Smooth muscle cell (in vitro differentiated cells): ENCODE measurements at regions not wholly inside any gene's neighbourhood (a gene's known extent, or its start where the extent isn't known, plus 50 kb on each side); places are given as distances from the start of the nearest gene placed in this dataset.
A peak's percentile ranks its signal among the peaks of the same experiment; 100 is the strongest.

ENCODE experiments used
- DNase-seq: peaks from one replicate; lab custom pipeline; 2025; ENCODE audit not compliant: unreplicated experiment; lab: John Stamatoyannopoulos, UW
- H2AFZ ChIP-seq: fragments of 200-600 bp; sonication (generic); 2 replicates; pipeline ENCODE4 v1.6.0; 2016; ENCODE audit warnings: antibody characterized with exemption, low read depth, mild to moderate bottlenecking
- H3F3A ChIP-seq: fragments of 200-600 bp; sonication (generic); 2 replicates; pipeline ENCODE4 v1.6.0; 2017; ENCODE audit warnings: antibody characterized with exemption, low read depth
- H3K27ac ChIP-seq: fragments of 200-600 bp; sonication (generic); 2 replicates; pipeline ENCODE4 v1.5.1; 2016; ENCODE audit warnings: low read depth, mild to moderate bottlenecking
- H3K27me3 ChIP-seq: fragments of 200-600 bp; sonication (generic); 2 replicates; pipeline ENCODE4 v1.6.1; 2016; ENCODE audit warnings: low read depth, mild to moderate bottlenecking
- H3K36me3 ChIP-seq: fragments of 200-600 bp; sonication (generic); 2 replicates; pipeline ENCODE4 v1.5.1; 2016; ENCODE audit warnings: low read depth
- H3K4me1 ChIP-seq: fragments of 200-600 bp; sonication (generic); 2 replicates; pipeline ENCODE4 v1.5.1; 2016; ENCODE audit warnings: low read depth
- H3K4me2 ChIP-seq: fragments of 200-600 bp; sonication (generic); 2 replicates; pipeline ENCODE4 v1.6.0; 2016; ENCODE audit warnings: mild to moderate bottlenecking
- H3K4me3 ChIP-seq: fragments of 200-600 bp; sonication (generic); 2 replicates; pipeline ENCODE4 v1.5.1; 2016; ENCODE audit warnings: mild to moderate bottlenecking
- H3K79me2 ChIP-seq: fragments of 200-600 bp; sonication (generic); 2 replicates; pipeline ENCODE4 v1.6.0; 2016; ENCODE audit warnings: low read depth, mild to moderate bottlenecking
- H3K9ac ChIP-seq: fragments of 200-600 bp; sonication (generic); 2 replicates; pipeline ENCODE4 v1.6.0; 2016; ENCODE audit warnings: low read depth
- H3K9me3 ChIP-seq: fragments of 200-600 bp; sonication (generic); replicated peaks from 2 replicates; pipeline ENCODE4 v1.5.1; 2016; ENCODE audit warnings: low read depth
- H4K20me1 ChIP-seq: fragments of 200-600 bp; sonication (generic); 2 replicates; pipeline ENCODE4 v1.6.0; 2016; ENCODE audit warnings: low read depth
- WGBS: methylation state at CpG from one replicate; pipeline ENCODE4 v1.1.7; 2016; ENCODE audit warnings: low lambda C conversion rate; 5-methylcytosine and 5-hydroxymethylcytosine counted together
- TF ChIP-seq, protein P1 (sequence below): fragments of 200-600 bp; sonication (generic); IDR thresholded peaks from 2 replicates; pipeline ENCODE4 v1.5.1; 2017; ENCODE audit warnings: borderline replicate concordance, mild to moderate bottlenecking, antibody characterized with exemption; ENCODE audit not compliant: insufficient read depth, poor library complexity, severe bottlenecking

DNA sequence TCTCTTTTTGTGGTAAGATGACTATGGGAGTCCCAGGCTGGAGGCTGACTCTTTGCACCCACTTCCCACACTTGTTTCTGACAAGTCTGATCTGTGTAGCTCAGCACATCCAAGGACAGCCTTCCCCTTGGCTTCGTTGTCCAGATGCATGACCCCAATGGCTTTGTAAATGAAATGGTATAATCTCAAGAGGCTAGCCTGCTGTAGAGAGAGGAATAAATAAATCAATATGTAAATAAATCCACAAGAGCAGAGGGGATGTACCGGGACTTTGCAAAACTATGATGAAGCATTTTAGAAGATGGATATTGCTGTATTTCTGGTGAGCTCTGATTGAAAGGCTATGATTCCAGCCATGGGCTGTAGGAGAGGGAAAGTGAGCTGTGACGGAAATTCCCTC, 79.9 kb upstream of the NEO1 start:
- TF ChIP-seq, protein P1, sequence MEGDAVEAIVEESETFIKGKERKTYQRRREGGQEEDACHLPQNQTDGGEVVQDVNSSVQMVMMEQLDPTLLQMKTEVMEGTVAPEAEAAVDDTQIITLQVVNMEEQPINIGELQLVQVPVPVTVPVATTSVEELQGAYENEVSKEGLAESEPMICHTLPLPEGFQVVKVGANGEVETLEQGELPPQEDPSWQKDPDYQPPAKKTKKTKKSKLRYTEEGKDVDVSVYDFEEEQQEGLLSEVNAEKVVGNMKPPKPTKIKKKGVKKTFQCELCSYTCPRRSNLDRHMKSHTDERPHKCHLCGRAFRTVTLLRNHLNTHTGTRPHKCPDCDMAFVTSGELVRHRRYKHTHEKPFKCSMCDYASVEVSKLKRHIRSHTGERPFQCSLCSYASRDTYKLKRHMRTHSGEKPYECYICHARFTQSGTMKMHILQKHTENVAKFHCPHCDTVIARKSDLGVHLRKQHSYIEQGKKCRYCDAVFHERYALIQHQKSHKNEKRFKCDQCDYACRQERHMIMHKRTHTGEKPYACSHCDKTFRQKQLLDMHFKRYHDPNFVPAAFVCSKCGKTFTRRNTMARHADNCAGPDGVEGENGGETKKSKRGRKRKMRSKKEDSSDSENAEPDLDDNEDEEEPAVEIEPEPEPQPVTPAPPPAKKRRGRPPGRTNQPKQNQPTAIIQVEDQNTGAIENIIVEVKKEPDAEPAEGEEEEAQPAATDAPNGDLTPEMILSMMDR = no peak
- H4K20me1 ChIP-seq = no peaks in the 10 kb centered on the region
- H3K27ac ChIP-seq = no peak overlapping the region
- no peaks in the 10 kb centered on the region for H3K4me1 ChIP-seq
- no peaks in the 10 kb centered on the region for H3F3A ChIP-seq
- no peaks in the 10 kb centered on the region for H3K9me3 ChIP-seq
- H3K79me2 ChIP-seq = no peaks in the 10 kb centered on the region
- no peak overlapping the region for H3K9ac ChIP-seq
- peak overlapping the region; percentile 74 for H3K4me2 ChIP-seq
- 92% methylated on average over 3 of the region's 3 CpGs for WGBS
- peaks cover 71% of the 10 kb centered on the region for H3K27me3 ChIP-seq
- no peak overlapping the region for H3K4me3 ChIP-seq
- no peak for DNase-seq
- no peaks in the 10 kb centered on the region for H3K36me3 ChIP-seq
- no peak overlapping the region for H2AFZ ChIP-seq

DNA sequence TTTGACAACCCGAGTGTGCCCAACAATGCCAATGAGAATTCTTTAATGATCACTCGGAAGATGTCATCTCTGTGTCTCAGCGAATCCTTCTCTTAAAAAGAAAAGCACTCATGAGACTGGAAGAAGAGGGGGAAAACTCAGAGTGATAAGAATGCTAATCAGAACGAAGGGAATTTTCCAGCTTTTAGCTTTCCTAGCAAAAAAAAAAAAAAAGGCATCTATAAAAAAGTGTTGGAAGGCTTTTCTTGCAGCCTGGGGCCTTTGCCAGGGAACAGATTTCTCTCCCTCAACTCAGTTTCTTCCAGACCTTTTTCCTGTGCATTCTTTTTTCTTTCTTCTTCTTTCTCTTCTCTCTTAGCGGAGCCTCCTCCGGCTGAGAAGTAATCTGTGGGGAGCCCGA, 80.5 kb upstream of the NEO1 start:
- H3K27me3 ChIP-seq = peaks cover 67% of the 10 kb centered on the region
- H3K4me2 ChIP-seq = peak overlapping the region; percentile 74
- H3K9ac ChIP-seq = no peak overlapping the region
- no peak overlapping the region for H3K27ac ChIP-seq
- WGBS = 62% methylated on average over 7 of the region's 7 CpGs
- H3K36me3 ChIP-seq = no peaks in the 10 kb centered on the region
- H4K20me1 ChIP-seq = no peaks in the 10 kb centered on the region
- TF ChIP-seq, protein P1 = no peak
- no peak for DNase-seq
- H3K9me3 ChIP-seq = no peaks in the 10 kb centered on the region
- H2AFZ ChIP-seq = peak overlapping the region; percentile 73
- no peaks in the 10 kb centered on the region for H3K4me1 ChIP-seq
- H3K79me2 ChIP-seq = no peaks in the 10 kb centered on the region
- H3K4me3 ChIP-seq = peak overlapping the region; percentile 2
- no peaks in the 10 kb centered on the region for H3F3A ChIP-seq

DNA sequence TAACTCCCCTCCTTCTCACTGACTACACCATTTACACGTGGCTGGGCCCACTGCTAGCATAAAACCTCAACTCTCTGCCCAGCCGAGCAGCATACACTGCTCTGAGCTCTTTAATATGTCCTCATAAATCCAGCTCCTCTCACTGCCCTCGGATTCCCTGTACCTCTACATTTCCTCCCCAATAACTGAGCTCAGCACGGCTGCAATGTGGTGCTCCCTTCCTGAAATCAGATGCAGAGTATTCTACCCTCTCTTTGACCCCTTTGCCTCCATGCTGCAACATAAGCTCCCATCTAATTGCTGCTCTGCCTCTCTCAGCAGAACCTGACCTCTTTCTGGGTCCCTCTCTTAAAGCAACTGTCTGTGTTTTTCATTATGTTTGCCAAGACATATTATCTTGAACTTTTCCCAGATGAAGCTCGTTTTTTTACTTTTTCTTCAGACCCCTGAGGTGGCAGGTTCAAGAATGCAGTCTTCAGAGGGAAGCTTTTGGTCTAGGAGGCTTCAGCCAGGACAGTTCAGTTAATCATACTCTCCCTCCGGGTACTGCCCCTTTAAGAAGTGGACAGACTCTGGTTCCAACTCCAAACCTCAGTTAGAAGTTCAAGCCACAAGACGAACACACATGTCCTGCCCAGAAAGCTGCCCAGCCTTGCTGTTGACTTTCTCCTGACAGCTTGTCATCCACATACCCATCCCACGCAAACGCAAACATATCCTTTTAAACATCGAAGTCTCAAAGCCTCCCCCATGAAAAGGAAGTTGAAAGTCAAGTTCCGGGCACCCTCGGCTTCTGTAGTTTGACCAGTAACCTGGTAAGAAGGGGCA, 81.1 kb upstream of the NEO1 start:
- Histone ChIP-seq H3F3A (no peaks in the 10 kb centered on the region), H3K79me2 (no peaks in the 10 kb centered on the region), H3K4me2 (peak overlapping the region; percentile 74), H3K4me1 (no peaks in the 10 kb centered on the region), H2AFZ (peak overlapping the region; percentile 73), H3K9me3 (no peaks in the 10 kb centered on the region), H3K4me3 (peak overlapping the region; percentile 2), H3K27ac (no peak overlapping the region), H3K27me3 (peaks cover 67% of the 10 kb centered on the region), H3K9ac (no peak overlapping the region), H3K36me3 (no peaks in the 10 kb centered on the region), H4K20me1 (no peaks in the 10 kb centered on the region)
- no peak for DNase-seq
- 41% methylated on average over 12 of the region's 12 CpGs for WGBS
- TF ChIP-seq, protein P1 = no peak

DNA sequence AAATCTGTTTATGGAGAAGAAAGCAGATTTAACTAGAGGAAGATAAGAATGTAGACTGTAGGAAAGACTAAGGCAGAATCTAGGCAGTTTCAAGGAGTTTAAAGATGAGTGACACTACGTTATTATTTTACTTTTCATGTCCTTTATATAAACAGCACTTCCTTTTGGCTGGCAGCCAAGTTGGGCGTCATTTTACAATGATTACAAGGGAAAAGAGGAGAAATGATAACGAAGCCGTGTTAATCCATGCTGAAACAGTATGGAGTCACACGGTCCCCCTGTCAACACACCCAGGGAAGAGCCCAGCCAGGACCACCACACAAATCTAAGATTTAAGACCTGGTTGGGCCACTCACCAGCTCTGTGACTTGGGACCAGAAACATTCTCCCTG, 83.7 kb upstream of the NEO1 start:
- WGBS = 20% methylated on average over 5 of the region's 5 CpGs
- no peaks in the 10 kb centered on the region for H3K36me3 ChIP-seq
- H2AFZ ChIP-seq = no peak overlapping the region
- no peaks in the 10 kb centered on the region for H3K79me2 ChIP-seq
- H3F3A ChIP-seq = no peaks in the 10 kb centered on the region
- H3K4me1 ChIP-seq = no peaks in the 10 kb centered on the region
- no peaks in the 10 kb centered on the region for H3K9me3 ChIP-seq
- no peak overlapping the region for H3K4me2 ChIP-seq
- H4K20me1 ChIP-seq = no peaks in the 10 kb centered on the region
- TF ChIP-seq, protein P1 = no peak
- DNase-seq = no peak
- no peak overlapping the region for H3K9ac ChIP-seq
- no peak overlapping the region for H3K27ac ChIP-seq
- H3K4me3 ChIP-seq = no peak overlapping the region
- peaks cover 60% of the 10 kb centered on the region for H3K27me3 ChIP-seq
